GM12872 (cell line): ENCODE measurements at regions not wholly inside any gene's neighbourhood (a gene's known extent, or its start where the extent isn't known, plus 50 kb on each side); places are given as distances from the start of the nearest gene placed in this dataset.

Experiments
- CTCF ChIP-seq: IDR thresholded peaks from 3 replicates; pipeline ENCODE4 v1.5.1; 2011; ENCODE audit warnings: low read depth, mild to moderate bottlenecking, low read length, moderate library complexity; ENCODE audit not compliant: insufficient read depth

- no peak for TF ChIP-seq CTCF
These were observed 75.8 kb downstream of the CCDC34 start for GRCh38 chr11:27287205-27287604.

- no peak for TF ChIP-seq CTCF
These were observed 77.3 kb downstream of the CCDC34 start for GRCh38 chr11:27285761-27286160.

GRCh38 chr11:27282806-27283205, 80.2 kb downstream of the CCDC34 start:
- no peak for TF ChIP-seq CTCF

GRCh38 chr11:27281740-27282590, 81.0 kb downstream of the CCDC34 start:
- TF ChIP-seq CTCF: no peak

GRCh38 chr11:27281276-27281675, 81.7 kb downstream of the CCDC34 start:
- TF ChIP-seq CTCF: no peak

- TF ChIP-seq CTCF: no peak
These were observed 82.9 kb downstream of the CCDC34 start for GRCh38 chr11:27280140-27280539.

- no peak for TF ChIP-seq CTCF
These were observed 83.6 kb downstream of the CCDC34 start for GRCh38 chr11:27279460-27279859.
